Gastroesophageal sphincter (tissue), 3 donors: ENCODE measurements at regions not wholly inside any gene's neighbourhood (a gene's known extent, or its start where the extent isn't known, plus 50 kb on each side); places are given as distances from the start of the nearest gene placed in this dataset.

Experiments used
- CTCF ChIP-seq, 4 experiments: fragments of 200-600 bp in 2 of 4; fragments of 450-650 bp in 2 of 4; sonication (generic) in 1 of 4; IDR thresholded peaks; one replicate each; pipeline ENCODE4 v1.5.1; 2017 to 2019; ENCODE audit warnings: antibody characterized with exemption in 4 of 4, mild to moderate bottlenecking in 2 of 4, moderate library complexity in 2 of 4
- POLR2A ChIP-seq, 2 donors: fragments of 450-650 bp; IDR thresholded peaks; one replicate each; pipeline ENCODE4 v1.6.1; 2017; ENCODE audit warnings: antibody characterized with exemption in 2 of 2, mild to moderate bottlenecking in 2 of 2, moderate library complexity in 1 of 2

GRCh38 chr10:23951841-23952240, 257.1 kb upstream of the KIAA1217 start:
- no peak for TF ChIP-seq POLR2A (IDR thresholded peaks at IDR 0.05)
- no peak for TF ChIP-seq CTCF (IDR thresholded peaks at IDR 0.05)
